Fibroblast of villous mesenchyme (primary cell): ENCODE measurements at regions not wholly inside any gene's neighbourhood (a gene's known extent, or its start where the extent isn't known, plus 50 kb on each side); places are given as distances from the start of the nearest gene placed in this dataset.

Source experiments
- DNase-seq: peaks from one replicate; pipeline ENCODE4 v3.0.0-alpha.2; 2010; ENCODE audit warnings: low read depth
- H3K4me3 ChIP-seq: 2 replicates; pipeline ENCODE4 v1.5.1; 2011; ENCODE audit warnings: low read depth, mild to moderate bottlenecking, low read length
- TF ChIP-seq, protein P1 (sequence below): IDR thresholded peaks from 2 replicates; pipeline ENCODE4 v1.5.1; 2012; ENCODE audit warnings: low read depth, mild to moderate bottlenecking, low read length; ENCODE audit not compliant: insufficient read depth

DNA sequence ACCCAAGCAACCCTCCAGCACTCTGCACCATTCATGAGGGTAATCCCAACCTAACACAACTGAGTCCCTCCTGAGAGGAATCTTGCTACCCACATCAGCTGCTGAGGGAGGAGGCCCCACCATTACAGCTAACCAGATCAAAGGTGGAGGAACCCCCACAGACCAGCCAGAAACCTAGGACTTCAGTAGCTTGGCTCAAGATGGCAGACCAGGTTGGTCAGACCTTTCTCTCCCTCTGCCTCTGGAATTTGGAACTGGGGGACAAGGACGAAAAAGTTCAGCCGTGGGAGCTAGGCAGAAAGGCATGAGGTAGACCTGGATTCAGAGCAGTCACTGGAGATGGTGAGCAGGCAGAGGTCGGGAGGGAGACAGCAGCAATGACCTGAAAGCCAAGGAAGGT lies 101.3 kb upstream of the CACUL1 start:
- H3K4me3 ChIP-seq: no peak overlapping the region
- TF ChIP-seq, protein P1, sequence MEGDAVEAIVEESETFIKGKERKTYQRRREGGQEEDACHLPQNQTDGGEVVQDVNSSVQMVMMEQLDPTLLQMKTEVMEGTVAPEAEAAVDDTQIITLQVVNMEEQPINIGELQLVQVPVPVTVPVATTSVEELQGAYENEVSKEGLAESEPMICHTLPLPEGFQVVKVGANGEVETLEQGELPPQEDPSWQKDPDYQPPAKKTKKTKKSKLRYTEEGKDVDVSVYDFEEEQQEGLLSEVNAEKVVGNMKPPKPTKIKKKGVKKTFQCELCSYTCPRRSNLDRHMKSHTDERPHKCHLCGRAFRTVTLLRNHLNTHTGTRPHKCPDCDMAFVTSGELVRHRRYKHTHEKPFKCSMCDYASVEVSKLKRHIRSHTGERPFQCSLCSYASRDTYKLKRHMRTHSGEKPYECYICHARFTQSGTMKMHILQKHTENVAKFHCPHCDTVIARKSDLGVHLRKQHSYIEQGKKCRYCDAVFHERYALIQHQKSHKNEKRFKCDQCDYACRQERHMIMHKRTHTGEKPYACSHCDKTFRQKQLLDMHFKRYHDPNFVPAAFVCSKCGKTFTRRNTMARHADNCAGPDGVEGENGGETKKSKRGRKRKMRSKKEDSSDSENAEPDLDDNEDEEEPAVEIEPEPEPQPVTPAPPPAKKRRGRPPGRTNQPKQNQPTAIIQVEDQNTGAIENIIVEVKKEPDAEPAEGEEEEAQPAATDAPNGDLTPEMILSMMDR: no peak
- DNase-seq: no peak

DNA sequence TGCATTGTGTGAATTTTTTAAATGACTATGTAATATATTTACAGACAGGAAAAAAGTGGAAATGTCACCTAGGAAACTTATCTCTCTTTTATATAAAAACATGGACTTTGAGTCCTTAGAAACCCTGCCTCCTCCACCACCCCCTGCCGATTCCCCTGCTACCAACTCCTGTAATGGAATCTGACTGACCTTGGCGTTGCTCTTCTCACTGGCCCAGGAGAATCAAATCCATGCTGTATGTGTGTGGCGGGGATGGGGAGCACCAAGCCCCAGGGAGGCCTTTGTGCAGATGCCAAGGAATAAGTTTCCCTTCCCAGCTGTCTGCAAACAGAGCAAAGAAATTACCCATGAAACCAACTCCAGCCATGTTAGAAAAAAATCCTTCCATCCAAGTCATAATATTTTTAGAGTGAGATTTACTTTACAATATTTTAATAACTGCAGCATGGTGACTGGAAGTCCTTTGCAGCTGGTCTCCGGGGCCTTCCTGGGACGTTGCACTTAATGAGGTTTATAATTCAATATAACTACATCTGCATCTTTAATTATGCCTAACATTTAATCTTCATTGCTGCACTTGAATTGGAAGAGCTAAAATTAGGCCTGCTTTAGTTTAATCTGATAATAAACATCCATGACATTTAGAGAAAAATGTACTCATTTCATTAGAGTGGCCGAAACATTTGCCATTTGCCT lies 111.4 kb upstream of the CACUL1 start:
- TF ChIP-seq, protein P1: no peak
- H3K4me3 ChIP-seq: no peak overlapping the region
- DNase-seq: no peak

DNA sequence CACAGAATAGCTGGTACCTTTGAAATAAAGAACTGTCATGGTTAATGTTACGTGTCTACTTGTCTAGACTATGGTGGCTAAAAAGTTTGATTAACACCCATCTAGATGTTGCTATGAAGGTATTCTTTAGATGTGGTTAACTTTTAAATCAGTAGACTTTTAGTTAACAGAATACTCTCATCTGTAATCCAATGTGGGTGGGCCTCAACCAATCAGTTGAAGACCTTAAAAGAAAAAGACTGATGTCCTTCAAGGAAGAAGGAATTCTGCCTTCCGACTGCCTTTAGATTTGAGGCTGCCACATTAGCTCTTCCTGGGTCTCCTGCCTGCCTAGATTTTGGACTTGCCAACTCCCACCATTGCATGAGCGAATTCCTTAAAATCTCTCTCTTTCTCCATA lies 113.0 kb upstream of the CACUL1 start:
- TF ChIP-seq, protein P1: no peak
- H3K4me3 ChIP-seq: no peak overlapping the region
- DNase-seq: no peak

DNA sequence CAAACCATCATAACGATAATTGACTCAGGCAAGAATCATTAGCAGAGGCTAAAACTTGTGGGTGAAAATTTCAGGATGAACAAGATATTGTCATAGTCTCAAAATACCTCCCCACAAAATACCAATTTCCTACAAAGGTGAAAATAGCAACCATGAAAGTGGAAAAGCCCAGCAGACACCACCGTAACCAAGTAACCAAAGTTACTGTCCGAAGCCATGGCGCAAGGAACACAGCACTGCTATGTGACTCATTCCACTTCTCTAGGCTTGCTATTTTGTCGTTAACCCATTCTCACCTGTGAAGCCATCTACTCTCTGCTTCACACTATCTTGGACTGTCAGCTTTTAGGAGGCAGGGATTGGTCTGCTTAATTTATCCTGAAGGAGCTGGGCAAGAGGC lies 113.8 kb upstream of the CACUL1 start:
- no peak for DNase-seq
- no peak overlapping the region for H3K4me3 ChIP-seq
- TF ChIP-seq, protein P1: no peak

DNA sequence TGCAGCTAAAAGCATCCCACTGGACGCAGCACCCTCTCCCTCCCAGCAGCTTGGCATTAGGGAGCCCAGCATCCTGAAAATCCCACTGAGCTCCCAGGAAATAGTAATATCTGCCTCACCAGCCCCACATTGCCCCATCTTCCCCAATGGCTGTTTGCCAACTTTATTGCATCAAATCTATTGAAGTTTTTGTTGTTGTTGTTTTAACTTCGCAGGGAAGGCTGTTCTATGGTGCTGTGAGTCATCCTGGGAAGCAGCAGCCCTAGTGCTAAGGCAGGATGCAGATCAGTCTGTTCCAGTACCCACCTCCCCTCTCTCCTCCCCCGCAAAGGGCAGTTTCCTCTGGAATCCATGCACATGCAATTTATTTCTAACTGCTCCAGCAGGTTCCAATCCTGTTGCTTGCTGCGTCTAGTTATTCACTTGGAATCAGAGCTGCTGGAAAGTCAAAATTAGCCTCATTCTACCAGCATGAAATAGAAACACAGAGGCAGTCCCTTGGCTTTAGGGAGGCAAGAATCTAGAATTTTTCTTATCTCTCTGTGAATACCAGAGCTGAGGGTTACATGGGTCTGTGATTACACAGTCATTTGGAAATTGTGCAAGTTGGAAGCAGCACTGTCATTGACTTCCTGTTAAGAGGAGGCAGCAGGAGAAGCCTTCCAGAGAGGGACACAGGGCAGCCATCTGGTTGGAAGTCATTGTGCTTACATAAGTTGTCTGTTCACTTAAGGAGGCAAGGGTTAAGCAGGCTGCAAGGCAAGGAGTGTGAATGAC lies 115.9 kb upstream of the CACUL1 start:
- no peak overlapping the region for H3K4me3 ChIP-seq
- TF ChIP-seq, protein P1: no peak
- DNase-seq: peak; percentile 91

DNA sequence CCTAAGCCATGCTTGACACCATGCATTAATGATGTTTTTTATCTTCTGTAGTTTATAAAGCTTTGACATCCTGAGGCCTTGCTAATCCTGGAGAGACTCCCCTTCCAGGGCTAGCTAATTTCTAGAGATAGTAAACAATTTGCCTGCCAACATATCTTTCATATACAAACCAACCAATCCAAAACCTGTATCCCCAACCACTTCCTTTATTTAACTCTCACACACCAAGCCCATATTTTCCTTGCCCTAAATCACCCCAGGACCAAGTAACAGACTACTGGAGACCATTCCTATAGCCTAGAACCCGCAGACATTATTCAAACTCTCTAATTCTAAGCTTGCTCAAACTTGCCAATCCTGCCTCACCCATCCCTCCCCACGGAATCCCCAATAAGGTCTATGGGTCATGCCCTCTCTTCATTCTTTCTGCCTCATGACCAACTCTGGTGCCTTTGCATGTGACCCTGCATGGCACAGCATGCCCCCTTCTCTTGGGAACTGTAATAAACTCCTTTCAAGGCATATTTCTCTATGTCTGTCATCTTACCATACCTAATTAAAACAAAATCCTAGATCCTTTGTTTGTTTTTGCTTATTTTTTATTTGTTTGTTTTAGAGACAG lies 116.6 kb upstream of the CACUL1 start:
- TF ChIP-seq, protein P1: no peak
- H3K4me3 ChIP-seq: no peak overlapping the region
- DNase-seq: no peak
